ENCODE measurements at regions not wholly inside any gene's neighbourhood (a gene's known extent, or its start where the extent isn't known, plus 50 kb on each side); places are given as distances from the start of the nearest gene placed in this dataset.

- DNase-seq (ENCODE audit: low read depth): peak; percentile 54
Measured at GRCh38 chr11:39304586-39304985, 2154.9 kb downstream of the LRRC4C start.

GRCh38 chr11:39294648-39295047 lies 2164.8 kb downstream of the LRRC4C start:
- DNase-seq (ENCODE audit: low read depth): no peak

- DNase-seq (ENCODE audit: low read depth): no peak
Measured at GRCh38 chr11:39288011-39288410, 2171.4 kb downstream of the LRRC4C start.

GRCh38 chr11:39268176-39268690 lies 2191.2 kb downstream of the LRRC4C start:
- DNase-seq (ENCODE audit: low read depth): no peak

GRCh38 chr11:39255648-39256047 lies 2203.8 kb downstream of the LRRC4C start:
- DNase-seq (ENCODE audit: low read depth): no peak

- DNase-seq (ENCODE audit: low read depth): no peak
Measured at GRCh38 chr11:39249566-39250365, 2209.7 kb downstream of the LRRC4C start.

GRCh38 chr11:39247570-39248137 lies 2211.8 kb downstream of the LRRC4C start:
- DNase-seq (ENCODE audit: low read depth): no peak

- DNase-seq (ENCODE audit: low read depth): no peak
Measured at GRCh38 chr11:39239553-39239952, 2219.9 kb downstream of the LRRC4C start.

- DNase-seq (ENCODE audit: low read depth): peak; percentile 25
Measured at GRCh38 chr11:39236916-39237315, 2222.5 kb downstream of the LRRC4C start.

GRCh38 chr11:39221550-39222138 lies 2237.8 kb downstream of the LRRC4C start:
- DNase-seq (ENCODE audit: low read depth): no peak

- DNase-seq (ENCODE audit: low read depth): no peak
Measured at GRCh38 chr11:39220501-39221230, 2238.8 kb downstream of the LRRC4C start.

- DNase-seq (ENCODE audit: low read depth): no peak
Measured at GRCh38 chr11:39220069-39220468, 2239.4 kb downstream of the LRRC4C start.

- DNase-seq (ENCODE audit: low read depth): no peak
Measured at GRCh38 chr11:39209981-39210380, 2249.5 kb downstream of the LRRC4C start.

GRCh38 chr11:39205236-39205995 lies 2254.0 kb downstream of the LRRC4C start:
- DNase-seq (ENCODE audit: low read depth): no peak

- DNase-seq (ENCODE audit: low read depth): no peak
Measured at GRCh38 chr11:39192671-39193070, 2266.8 kb downstream of the LRRC4C start.

GRCh38 chr11:39190751-39191150 lies 2268.7 kb downstream of the LRRC4C start:
- DNase-seq (ENCODE audit: low read depth): no peak

GRCh38 chr11:39177678-39178077 lies 2281.8 kb downstream of the LRRC4C start:
- DNase-seq (ENCODE audit: low read depth): no peak

- no peak for DNase-seq (ENCODE audit: low read depth)
Measured at GRCh38 chr11:39174965-39175364, 2284.5 kb downstream of the LRRC4C start.

- no peak for DNase-seq (ENCODE audit: low read depth)
Measured at GRCh38 chr11:39174196-39174595, 2285.3 kb downstream of the LRRC4C start.

GRCh38 chr11:39165021-39165420 lies 2294.4 kb downstream of the LRRC4C start:
- no peak for DNase-seq (ENCODE audit: low read depth)

GRCh38 chr11:39149214-39149613 lies 2310.2 kb downstream of the LRRC4C start:
- no peak for DNase-seq (ENCODE audit: low read depth)

Data from HT1080 (cell line).